ENCODE measurements at regions not wholly inside any gene's neighbourhood (a gene's known extent, or its start where the extent isn't known, plus 50 kb on each side); places are given as distances from the start of the nearest gene placed in this dataset.

DNA sequence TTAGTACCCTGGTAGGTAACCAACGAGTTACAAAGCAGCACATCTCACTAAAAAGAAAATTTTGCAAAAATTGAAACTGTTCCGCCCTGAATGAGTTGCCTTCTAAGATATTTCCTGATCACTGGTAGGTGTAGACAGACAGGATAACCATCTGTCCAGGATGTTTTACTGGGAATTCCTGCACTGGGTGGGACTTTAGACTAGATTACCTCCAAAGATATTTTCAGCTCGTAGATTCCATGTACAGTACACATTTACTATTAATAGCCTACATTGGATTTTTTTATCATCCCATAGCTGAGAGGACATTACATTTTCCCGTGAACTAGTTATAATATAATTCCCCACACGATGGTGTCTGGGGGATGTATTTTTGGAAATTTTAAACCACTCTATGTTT is 139.6 kb downstream of the DYRK2 start:
- TF ChIP-seq POLR2A (IDR thresholded peaks at IDR 0.05; ENCODE audit: low read depth, low read length) (no peak), EZH2 (IDR thresholded peaks at IDR 0.05; ENCODE audit: borderline replicate concordance, low read depth, low read length, severe bottlenecking) (no peak), POLR2AphosphoS5 (IDR thresholded peaks at IDR 0.05; ENCODE audit: insufficient read depth, low read depth, low read length) (no peak)
- TF ChIP-seq, protein P1, sequence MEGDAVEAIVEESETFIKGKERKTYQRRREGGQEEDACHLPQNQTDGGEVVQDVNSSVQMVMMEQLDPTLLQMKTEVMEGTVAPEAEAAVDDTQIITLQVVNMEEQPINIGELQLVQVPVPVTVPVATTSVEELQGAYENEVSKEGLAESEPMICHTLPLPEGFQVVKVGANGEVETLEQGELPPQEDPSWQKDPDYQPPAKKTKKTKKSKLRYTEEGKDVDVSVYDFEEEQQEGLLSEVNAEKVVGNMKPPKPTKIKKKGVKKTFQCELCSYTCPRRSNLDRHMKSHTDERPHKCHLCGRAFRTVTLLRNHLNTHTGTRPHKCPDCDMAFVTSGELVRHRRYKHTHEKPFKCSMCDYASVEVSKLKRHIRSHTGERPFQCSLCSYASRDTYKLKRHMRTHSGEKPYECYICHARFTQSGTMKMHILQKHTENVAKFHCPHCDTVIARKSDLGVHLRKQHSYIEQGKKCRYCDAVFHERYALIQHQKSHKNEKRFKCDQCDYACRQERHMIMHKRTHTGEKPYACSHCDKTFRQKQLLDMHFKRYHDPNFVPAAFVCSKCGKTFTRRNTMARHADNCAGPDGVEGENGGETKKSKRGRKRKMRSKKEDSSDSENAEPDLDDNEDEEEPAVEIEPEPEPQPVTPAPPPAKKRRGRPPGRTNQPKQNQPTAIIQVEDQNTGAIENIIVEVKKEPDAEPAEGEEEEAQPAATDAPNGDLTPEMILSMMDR (IDR thresholded peaks at IDR 0.05; ENCODE audit: extremely low read depth in 1 of 2, insufficient read depth in 1 of 2, low read depth in 1 of 2, low read length in 2 of 2) = no peak
